Spleen (tissue), 11 donors: ENCODE measurements at regions not wholly inside any gene's neighbourhood (a gene's known extent, or its start where the extent isn't known, plus 50 kb on each side); places are given as distances from the start of the nearest gene placed in this dataset.

Source experiments
- DNase-seq: peaks from one replicate; pipeline ENCODE4 v3.0.0-alpha.2; 2020
- H3K27ac ChIP-seq, 8 donors: fragments of 200-600 bp; sonication (generic) in 7 of 8; 1 replicate in 4 of 8; 2 replicates in 4 of 8; pipeline versions ENCODE4 v1.5.0 to v1.8.0; 2016 to 2021; ENCODE audit warnings: inconsistent platforms in 4 of 8, mild to moderate bottlenecking in 4 of 8, moderate library complexity in 1 of 8
- H3K27me3 ChIP-seq, 7 donors: fragments of 200-600 bp; sonication (generic) in 6 of 7; replicated peaks in 1 of 7; 1 replicate in 4 of 7; 2 replicates in 3 of 7; pipeline versions ENCODE4 v1.5.0 to v1.8.0; 2016 to 2021; ENCODE audit warnings: inconsistent platforms in 3 of 7, mild to moderate bottlenecking in 1 of 7
- H3K36me3 ChIP-seq, 6 donors: fragments of 200-600 bp; sonication (generic) in 5 of 6; 1 replicate in 4 of 6; 2 replicates in 2 of 6; pipeline versions ENCODE4 v1.5.0 to v1.8.0; 2016 to 2021; ENCODE audit warnings: inconsistent platforms in 2 of 6
- H3K4me1 ChIP-seq, 6 donors: fragments of 200-600 bp; sonication (generic) in 5 of 6; 1 replicate in 3 of 6; 2 replicates in 3 of 6; pipeline versions ENCODE4 v1.5.0 to v1.8.0; 2016 to 2021; ENCODE audit warnings: inconsistent platforms in 3 of 6
- H3K4me3 ChIP-seq, 8 donors: fragments of 200-600 bp; sonication (generic) in 7 of 8; 1 replicate in 4 of 8; 2 replicates in 4 of 8; pipeline versions ENCODE4 v1.5.0 to v1.8.0; 2016 to 2021; ENCODE audit warnings: inconsistent platforms in 4 of 8, mild to moderate bottlenecking in 4 of 8, moderate library complexity in 2 of 8
- H3K9me3 ChIP-seq, 8 donors: fragments of 200-600 bp; sonication (generic) in 7 of 8; 1 replicate in 4 of 8; 2 replicates in 4 of 8; pipeline versions ENCODE4 v1.5.0 to v1.8.0; 2016 to 2021; ENCODE audit warnings: inconsistent platforms in 4 of 8
- POLR2A ChIP-seq, 3 donors: fragments of 450-650 bp; IDR thresholded peaks; one replicate each; pipeline ENCODE4 v1.5.1; 2017; ENCODE audit warnings: antibody characterized with exemption in 3 of 3, mild to moderate bottlenecking in 1 of 3
- POLR2AphosphoS5 ChIP-seq, 3 donors: sonication (generic); formaldehyde crosslinking; IDR thresholded peaks; one replicate each; pipeline ENCODE4 v1.5.1; 2017; ENCODE audit warnings: antibody characterized with exemption in 3 of 3
- WGBS, 5 donors: extraction: QIAGEN DNeasy Blood & Tissue Kit in 3 of 5; methylation state at CpG; one replicate each; pipeline versions ENCODE4 v1.1.5 to v1.1.7; 2013 to 2018; 5-methylcytosine and 5-hydroxymethylcytosine counted together
- intact Hi-C: fragments of 100-400 bp; cut with DNase I; formaldehyde crosslinking; loops from one replicate; pipeline ENCODE4 v1.15.0; 2023; ENCODE audit warnings: low total_unique reads
- TF ChIP-seq, protein P1 (sequence below), 11 experiments: fragments of 200-600 bp in 7 of 11; fragments of 450-650 bp in 4 of 11; sonication (generic) in 4 of 11; IDR thresholded peaks in 8 of 11; conservative IDR thresholded peaks in 3 of 11; 1 replicate in 7 of 11; 2 replicates in 4 of 11; pipeline versions ENCODE4 v1.4.0 to v1.8.0; 2016 to 2021; ENCODE audit warnings: antibody characterized with exemption in 11 of 11, inconsistent platforms in 4 of 11, mild to moderate bottlenecking in 1 of 11
- donor health status: healthy with polysubstance abuse.
- donor health status: DM: no; HTN: no; CAD: no; lungs with moderate emphysema.
- donor health status: DM: no; HTN: no; CAD: no.
- donor health status: Bipolar disorder and iron deficiency.
- donor health status: healthy.
- donor health status: DM: no; HTN: no; CAD: no.
- donor health status: DM: yes; HTN: yes; CAD: no.

DNA sequence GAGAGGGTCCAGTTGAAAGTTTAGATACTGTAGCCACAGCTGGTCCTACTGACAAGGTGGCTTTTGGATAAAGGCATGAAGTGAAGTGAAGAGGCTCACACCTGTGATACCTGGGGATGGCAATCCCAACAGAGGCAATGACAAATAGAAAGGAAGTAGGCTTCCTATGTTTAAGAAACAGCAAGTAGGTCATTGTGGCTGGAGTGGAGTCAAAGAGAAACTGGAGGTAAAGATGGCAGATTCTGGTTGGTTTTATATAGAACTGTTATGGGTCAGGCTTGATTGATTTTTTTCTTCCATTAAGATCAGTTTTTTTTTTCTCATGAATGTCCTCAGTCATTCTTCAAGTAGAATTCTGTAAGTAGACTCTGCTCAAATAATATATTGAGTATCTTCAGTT lies 79.5 kb downstream of the ANXA1 start:
- intact Hi-C loops: no loop called here
- peaks cover 0 to 4% (median 0%) of the 10 kb centered on the region in 7 donors for H3K27me3 ChIP-seq
- no peak for DNase-seq
- no peaks in the 10 kb centered on the region for H3K36me3 ChIP-seq
- no peaks in the 10 kb centered on the region for H3K9me3 ChIP-seq
- H3K27ac ChIP-seq: no peak overlapping the region
- TF ChIP-seq, protein P1, sequence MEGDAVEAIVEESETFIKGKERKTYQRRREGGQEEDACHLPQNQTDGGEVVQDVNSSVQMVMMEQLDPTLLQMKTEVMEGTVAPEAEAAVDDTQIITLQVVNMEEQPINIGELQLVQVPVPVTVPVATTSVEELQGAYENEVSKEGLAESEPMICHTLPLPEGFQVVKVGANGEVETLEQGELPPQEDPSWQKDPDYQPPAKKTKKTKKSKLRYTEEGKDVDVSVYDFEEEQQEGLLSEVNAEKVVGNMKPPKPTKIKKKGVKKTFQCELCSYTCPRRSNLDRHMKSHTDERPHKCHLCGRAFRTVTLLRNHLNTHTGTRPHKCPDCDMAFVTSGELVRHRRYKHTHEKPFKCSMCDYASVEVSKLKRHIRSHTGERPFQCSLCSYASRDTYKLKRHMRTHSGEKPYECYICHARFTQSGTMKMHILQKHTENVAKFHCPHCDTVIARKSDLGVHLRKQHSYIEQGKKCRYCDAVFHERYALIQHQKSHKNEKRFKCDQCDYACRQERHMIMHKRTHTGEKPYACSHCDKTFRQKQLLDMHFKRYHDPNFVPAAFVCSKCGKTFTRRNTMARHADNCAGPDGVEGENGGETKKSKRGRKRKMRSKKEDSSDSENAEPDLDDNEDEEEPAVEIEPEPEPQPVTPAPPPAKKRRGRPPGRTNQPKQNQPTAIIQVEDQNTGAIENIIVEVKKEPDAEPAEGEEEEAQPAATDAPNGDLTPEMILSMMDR (IDR thresholded peaks at IDR 0.05 in 8 of 11, conservative IDR thresholded peaks at IDR 0.05 in 3 of 11): no peak
- TF ChIP-seq POLR2AphosphoS5 (IDR thresholded peaks at IDR 0.05) (no peak), POLR2A (IDR thresholded peaks at IDR 0.05) (no peak)
- H3K4me1 ChIP-seq: peaks cover 0 to 6% (median 0%) of the 10 kb centered on the region in 6 donors
- no peak overlapping the region for H3K4me3 ChIP-seq

DNA sequence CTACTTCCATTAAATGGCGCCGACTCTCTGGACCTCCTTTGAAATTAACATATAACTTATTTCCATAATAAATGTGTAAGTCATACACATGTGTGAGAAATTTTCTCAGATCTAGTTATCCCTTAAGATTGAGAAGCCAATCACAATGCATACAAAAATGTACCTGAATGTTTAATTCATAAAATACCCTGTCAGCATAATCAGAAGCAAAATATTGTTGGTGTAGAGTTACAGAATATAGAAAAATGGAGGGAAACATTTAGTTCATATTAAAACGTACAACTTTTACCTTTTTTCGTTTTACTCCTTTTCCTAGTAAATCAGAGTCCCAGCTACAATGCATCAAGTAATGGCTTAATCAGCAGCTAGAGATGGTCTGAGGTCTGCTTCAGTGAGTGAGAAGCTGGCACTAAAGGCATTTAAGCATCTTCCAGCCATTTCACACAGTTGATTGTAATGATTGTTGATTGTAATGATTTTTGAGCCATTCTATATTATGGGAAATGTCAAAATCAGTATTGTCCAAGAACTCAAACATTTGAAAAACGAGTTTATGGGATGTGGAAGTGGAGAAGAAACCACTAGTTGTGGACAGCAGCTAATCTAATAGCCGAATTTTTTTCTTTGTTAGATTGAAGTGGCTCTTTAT lies 81.8 kb downstream of the ANXA1 start:
- Histone ChIP-seq H3K9me3 (no peaks in the 10 kb centered on the region), H3K27ac (peak overlapping the region in 4 of 8 donors; percentile 17 to 87 (median 66)), H3K27me3 (peaks cover 0 to 4% (median 0%) of the 10 kb centered on the region in 7 donors), H3K36me3 (no peaks in the 10 kb centered on the region), H3K4me1 (peaks cover 0 to 10% (median 0%) of the 10 kb centered on the region in 6 donors), H3K4me3 (no peak overlapping the region)
- no peak for DNase-seq
- WGBS, 5 donors: 72 to 80% (median 76%) methylated on average over 6 of the region's 6 CpGs
- TF ChIP-seq POLR2A (IDR thresholded peaks at IDR 0.05): no peak
- TF ChIP-seq, protein P1 (IDR thresholded peaks at IDR 0.05 in 8 of 11, conservative IDR thresholded peaks at IDR 0.05 in 3 of 11): no peak
- TF ChIP-seq POLR2AphosphoS5 (IDR thresholded peaks at IDR 0.05): no peak
- intact Hi-C loops: no loop called here

DNA sequence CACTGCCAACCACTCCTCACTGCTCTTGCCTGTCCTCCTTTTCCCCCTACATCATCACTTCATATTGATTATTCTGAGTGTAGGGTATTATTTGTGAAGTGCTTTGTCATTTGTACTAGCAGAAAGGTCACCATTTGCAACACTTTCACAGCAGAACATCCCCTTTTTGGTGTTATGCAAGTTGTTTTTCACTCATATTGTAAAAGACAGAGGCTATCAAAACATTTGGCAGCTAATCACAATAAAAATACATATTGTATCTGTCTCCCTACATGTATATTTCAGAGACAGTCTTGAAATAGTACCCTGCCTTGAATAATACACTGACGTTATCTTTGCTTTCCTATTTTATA lies 82.3 kb downstream of the ANXA1 start:
- no peaks in the 10 kb centered on the region for H3K9me3 ChIP-seq
- peaks cover 0 to 4% (median 0%) of the 10 kb centered on the region in 7 donors for H3K27me3 ChIP-seq
- no peak overlapping the region for H3K4me3 ChIP-seq
- no peaks in the 10 kb centered on the region for H3K36me3 ChIP-seq
- no peak for DNase-seq
- peaks cover 0 to 10% (median 0%) of the 10 kb centered on the region in 6 donors for H3K4me1 ChIP-seq
- H3K27ac ChIP-seq: peak overlapping the region in 4 of 8 donors; percentile 17 to 87 (median 66)
- TF ChIP-seq POLR2AphosphoS5 (IDR thresholded peaks at IDR 0.05) (no peak), POLR2A (IDR thresholded peaks at IDR 0.05) (no peak)
- TF ChIP-seq, protein P1 (IDR thresholded peaks at IDR 0.05 in 8 of 11, conservative IDR thresholded peaks at IDR 0.05 in 3 of 11): no peak
- 82 to 100% (median 93%) methylated on average over 1 of the region's 1 CpG for WGBS, 5 donors
- intact Hi-C loops: no loop called here

DNA sequence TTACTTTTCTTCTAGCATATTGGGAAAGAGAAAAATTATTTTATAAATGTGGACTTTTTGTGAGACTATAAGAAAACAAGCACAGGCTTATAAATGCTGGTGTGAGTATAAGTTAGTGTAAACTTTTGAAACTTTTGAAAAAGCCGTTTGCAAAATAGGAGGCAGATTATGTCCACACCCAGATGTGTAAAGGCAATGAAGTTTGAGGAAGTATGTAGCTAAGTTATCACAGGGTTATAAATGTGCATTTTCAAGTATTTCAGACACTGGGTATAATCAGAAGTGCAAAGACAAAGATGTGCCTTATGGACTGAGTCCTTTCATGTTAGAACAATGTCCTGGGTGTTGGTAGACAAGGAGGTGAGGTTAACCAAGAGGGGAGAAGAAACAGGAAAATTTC lies 85.5 kb downstream of the ANXA1 start:
- Histone ChIP-seq H3K27ac (peak overlapping the region in 4 of 8 donors; percentile 30 to 87 (median 51)), H3K4me1 (peaks cover 0 to 10% (median 0%) of the 10 kb centered on the region in 6 donors), H3K4me3 (no peak overlapping the region), H3K27me3 (peaks cover 0 to 4% (median 0%) of the 10 kb centered on the region in 7 donors), H3K9me3 (no peaks in the 10 kb centered on the region), H3K36me3 (no peaks in the 10 kb centered on the region)
- intact Hi-C loops: no loop called here
- no peak for DNase-seq
- TF ChIP-seq POLR2AphosphoS5 (IDR thresholded peaks at IDR 0.05): no peak
- TF ChIP-seq, protein P1 (IDR thresholded peaks at IDR 0.05 in 8 of 11, conservative IDR thresholded peaks at IDR 0.05 in 3 of 11): no peak
- TF ChIP-seq POLR2A (IDR thresholded peaks at IDR 0.05): no peak
- WGBS, 5 donors: 33 to 62% (median 60%) methylated on average over 1 of the region's 1 CpG
